ENCODE measurements at regions not wholly inside any gene's neighbourhood (a gene's known extent, or its start where the extent isn't known, plus 50 kb on each side); places are given as distances from the start of the nearest gene placed in this dataset.

DNA sequence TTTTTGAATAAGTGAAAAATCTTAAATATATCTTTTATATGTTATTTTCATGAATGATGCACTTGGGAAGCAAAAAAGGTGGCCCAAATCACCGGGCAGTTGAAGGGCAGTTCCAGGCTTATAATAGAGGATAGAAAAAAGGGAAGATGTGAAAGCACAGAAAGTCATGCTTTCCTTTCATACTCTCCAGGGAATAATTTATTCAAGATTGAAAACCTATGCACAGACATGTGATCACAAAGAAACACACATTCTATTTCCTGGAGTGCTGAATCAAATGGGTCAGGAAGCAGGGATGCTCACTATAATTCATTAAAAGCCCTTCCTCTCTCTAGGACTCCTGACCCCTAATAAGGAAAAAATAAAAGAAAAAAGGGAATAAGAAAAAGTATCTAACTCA is 66.1 kb upstream of the USP38 start:
- TF ChIP-seq, protein P1, sequence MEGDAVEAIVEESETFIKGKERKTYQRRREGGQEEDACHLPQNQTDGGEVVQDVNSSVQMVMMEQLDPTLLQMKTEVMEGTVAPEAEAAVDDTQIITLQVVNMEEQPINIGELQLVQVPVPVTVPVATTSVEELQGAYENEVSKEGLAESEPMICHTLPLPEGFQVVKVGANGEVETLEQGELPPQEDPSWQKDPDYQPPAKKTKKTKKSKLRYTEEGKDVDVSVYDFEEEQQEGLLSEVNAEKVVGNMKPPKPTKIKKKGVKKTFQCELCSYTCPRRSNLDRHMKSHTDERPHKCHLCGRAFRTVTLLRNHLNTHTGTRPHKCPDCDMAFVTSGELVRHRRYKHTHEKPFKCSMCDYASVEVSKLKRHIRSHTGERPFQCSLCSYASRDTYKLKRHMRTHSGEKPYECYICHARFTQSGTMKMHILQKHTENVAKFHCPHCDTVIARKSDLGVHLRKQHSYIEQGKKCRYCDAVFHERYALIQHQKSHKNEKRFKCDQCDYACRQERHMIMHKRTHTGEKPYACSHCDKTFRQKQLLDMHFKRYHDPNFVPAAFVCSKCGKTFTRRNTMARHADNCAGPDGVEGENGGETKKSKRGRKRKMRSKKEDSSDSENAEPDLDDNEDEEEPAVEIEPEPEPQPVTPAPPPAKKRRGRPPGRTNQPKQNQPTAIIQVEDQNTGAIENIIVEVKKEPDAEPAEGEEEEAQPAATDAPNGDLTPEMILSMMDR (IDR thresholded peaks at IDR 0.05; ENCODE audit: low read depth, low read length), result no peak
- H3K4me3 ChIP-seq (ENCODE audit: low read depth, low read length), result no peak overlapping the region

DNA sequence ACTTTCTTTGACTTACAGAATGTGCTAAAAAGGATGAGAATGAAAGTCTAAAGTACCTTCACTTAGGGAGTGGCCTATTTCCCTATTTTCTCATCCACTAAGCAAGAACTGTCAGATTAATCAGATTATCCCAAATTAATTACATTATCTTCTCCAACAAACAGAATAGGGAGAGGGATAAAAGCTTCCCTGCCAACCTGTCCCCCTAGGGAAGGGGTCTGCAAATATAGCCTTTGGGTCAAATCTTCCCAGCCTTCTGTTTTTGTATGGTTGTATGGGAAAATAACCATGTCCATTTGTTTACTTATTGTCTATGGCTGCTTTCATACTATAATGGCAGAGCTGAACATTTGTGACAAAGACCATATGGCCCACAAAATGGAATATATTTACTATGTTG is 57.1 kb upstream of the USP38 start:
- TF ChIP-seq, protein P1 (IDR thresholded peaks at IDR 0.05; ENCODE audit: low read depth, low read length), result no peak
- H3K4me3 ChIP-seq (ENCODE audit: low read depth, low read length), result no peak overlapping the region

DNA sequence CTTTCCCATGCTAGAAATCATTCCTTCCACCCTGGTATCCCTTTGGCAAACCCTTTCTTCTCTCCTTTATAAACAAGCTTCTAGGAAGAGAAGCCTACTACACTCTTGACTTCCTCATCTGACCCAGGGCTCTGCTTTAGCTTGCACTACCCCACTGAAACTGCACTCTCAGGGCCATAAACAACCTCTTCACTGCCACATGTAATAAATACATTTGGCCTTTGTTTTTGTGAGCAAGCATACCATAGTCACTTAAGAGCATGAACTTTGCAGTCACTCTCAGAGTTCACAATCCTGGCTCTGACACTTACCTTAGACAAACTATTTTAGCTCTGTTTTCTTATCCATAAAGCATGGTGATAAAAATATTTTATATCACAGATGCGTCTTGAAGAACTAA is 50.7 kb upstream of the USP38 start:
- TF ChIP-seq, protein P1 (IDR thresholded peaks at IDR 0.05; ENCODE audit: low read depth, low read length), result no peak

More for the DNA sequence above, 50.7 kb upstream of the USP38 start:
- H3K4me3 ChIP-seq (ENCODE audit: low read depth, low read length), result no peak overlapping the region
